Trophoblast cell (in vitro differentiated cells and primary cell): ENCODE measurements at regions not wholly inside any gene's neighbourhood (a gene's known extent, or its start where the extent isn't known, plus 50 kb on each side); places are given as distances from the start of the nearest gene placed in this dataset.

Source experiments
- DNase-seq, 2 donors: peaks; one replicate each; pipeline ENCODE4 v3.0.0-alpha.2; 2016
- H2AFZ ChIP-seq: 2 replicates; pipeline ENCODE4 v1.6.1; 2013; ENCODE audit warnings: low read length, moderate library complexity, mild to moderate bottlenecking; ENCODE audit not compliant: insufficient read depth, poor library complexity
- H2AK5ac ChIP-seq: 2 replicates; pipeline ENCODE4 v1.6.1; 2013; ENCODE audit warnings: mild to moderate bottlenecking, low read length
- H2BK120ac ChIP-seq: 2 replicates; pipeline ENCODE4 v1.6.1; 2013; ENCODE audit warnings: low read length, mild to moderate bottlenecking, moderate library complexity; ENCODE audit not compliant: insufficient read depth, poor library complexity
- H2BK12ac ChIP-seq: 2 replicates; pipeline ENCODE4 v1.6.1; 2013; ENCODE audit warnings: mild to moderate bottlenecking, low read length, moderate library complexity
- H2BK5ac ChIP-seq: 2 replicates; pipeline ENCODE4 v1.6.1; 2013; ENCODE audit warnings: low read length, low read depth, moderate library complexity, mild to moderate bottlenecking; ENCODE audit not compliant: poor library complexity
- H3K14ac ChIP-seq: 2 replicates; pipeline ENCODE4 v1.6.1; 2013; ENCODE audit warnings: mild to moderate bottlenecking, low read length
- H3K18ac ChIP-seq: 2 replicates; pipeline ENCODE4 v1.6.1; 2013; ENCODE audit warnings: mild to moderate bottlenecking, low read length
- H3K23ac ChIP-seq: 2 replicates; pipeline ENCODE4 v1.6.1; 2013; ENCODE audit warnings: low read length
- H3K27ac ChIP-seq: 2 replicates; pipeline ENCODE4 v1.5.1; 2013; ENCODE audit warnings: low read depth, mild to moderate bottlenecking, inconsistent platforms, low read length, moderate library complexity
- H3K27me3 ChIP-seq: 2 replicates; pipeline ENCODE4 v1.6.1; 2013; ENCODE audit warnings: inconsistent platforms, mild to moderate bottlenecking, low read length, moderate library complexity; ENCODE audit not compliant: insufficient read depth
- H3K36me3 ChIP-seq, 2 experiments: 1 replicate in 1 of 2; 2 replicates in 1 of 2; pipeline ENCODE4 v1.6.1; 2013; ENCODE audit warnings: low read length in 2 of 2, mild to moderate bottlenecking in 2 of 2, moderate library complexity in 1 of 2; ENCODE audit not compliant: insufficient read depth in 2 of 2, control insufficient read depth in 1 of 2
- H3K4ac ChIP-seq: 2 replicates; pipeline ENCODE4 v1.6.1; 2013; ENCODE audit warnings: low read depth, mild to moderate bottlenecking, low read length, moderate library complexity
- H3K4me1 ChIP-seq, 2 experiments: 1 replicate in 1 of 2; 2 replicates in 1 of 2; pipeline ENCODE4 v1.6.1; 2013; ENCODE audit warnings: low read length in 2 of 2, mild to moderate bottlenecking in 2 of 2, moderate library complexity in 1 of 2; ENCODE audit not compliant: insufficient read depth in 2 of 2, control insufficient read depth in 1 of 2
- H3K4me2 ChIP-seq: 2 replicates; pipeline ENCODE4 v1.6.1; 2013; ENCODE audit warnings: inconsistent platforms, mild to moderate bottlenecking, low read length, moderate library complexity
- H3K4me3 ChIP-seq: 2 replicates; pipeline ENCODE4 v1.5.1; 2013; ENCODE audit warnings: mild to moderate bottlenecking, low read depth, low read length, inconsistent platforms
- H3K79me1 ChIP-seq: one replicate; pipeline ENCODE4 v1.6.1; 2013; ENCODE audit warnings: low read length
- H3K79me2 ChIP-seq: 2 replicates; pipeline ENCODE4 v1.6.1; 2013; ENCODE audit warnings: low read length, mild to moderate bottlenecking; ENCODE audit not compliant: control insufficient read depth, insufficient read depth, poor library complexity
- H3K9ac ChIP-seq: 2 replicates; pipeline ENCODE4 v1.6.1; 2013; ENCODE audit warnings: mild to moderate bottlenecking, low read length
- H3K9me3 ChIP-seq: 2 replicates; pipeline ENCODE4 v1.6.1; 2013; ENCODE audit warnings: low read depth, mild to moderate bottlenecking, control low read depth, inconsistent platforms, low read length; ENCODE audit not compliant: insufficient read depth
- H4K12ac ChIP-seq: 2 replicates; pipeline ENCODE4 v1.6.1; 2013; ENCODE audit warnings: low read depth, mild to moderate bottlenecking, low read length, moderate library complexity
- H4K8ac ChIP-seq: 2 replicates; pipeline ENCODE4 v1.6.1; 2013; ENCODE audit warnings: low read depth, mild to moderate bottlenecking, low read length, moderate library complexity
- H4K91ac ChIP-seq: one replicate; pipeline ENCODE4 v1.6.1; 2013; ENCODE audit warnings: low read depth, mild to moderate bottlenecking, low read length, moderate library complexity
- WGBS: extraction: QIAGEN DNeasy Blood & Tissue Kit; methylation state at CpG from one replicate; pipeline ENCODE4 v1.1.7; 2013; ENCODE audit warnings: missing lambda C conversion rate; ENCODE audit not compliant: insufficient read length, insufficient coverage; ENCODE audit errors: extremely low coverage; 5-methylcytosine and 5-hydroxymethylcytosine counted together

- H4K8ac ChIP-seq, result no peak overlapping the region
- no peaks in the 10 kb centered on the region for H3K79me2 ChIP-seq
- no peak overlapping the region for H3K27ac ChIP-seq
- no peak overlapping the region for H2BK120ac ChIP-seq
- no peak overlapping the region for H4K91ac ChIP-seq
- no peak overlapping the region for H3K4ac ChIP-seq
- H2AFZ ChIP-seq, result no peak overlapping the region
- H3K9me3 ChIP-seq, result peaks cover 2% of the 10 kb centered on the region
- no peaks in the 10 kb centered on the region for H3K27me3 ChIP-seq
- H3K4me1 ChIP-seq, result peaks cover 0 to 2% of the 10 kb centered on the region in 2 experiments
- no peak overlapping the region for H4K12ac ChIP-seq
- no peaks in the 10 kb centered on the region for H3K36me3 ChIP-seq
- H3K4me2 ChIP-seq, result no peak overlapping the region
- no peak overlapping the region for H2BK12ac ChIP-seq
- no peak overlapping the region for H3K23ac ChIP-seq
- no peak overlapping the region for H3K9ac ChIP-seq
- no peak overlapping the region for H3K4me3 ChIP-seq
- no peaks in the 10 kb centered on the region for H3K79me1 ChIP-seq
- peak; percentile 69 to 76 for DNase-seq
- no peak overlapping the region for H2AK5ac ChIP-seq
- no peak overlapping the region for H3K18ac ChIP-seq
- no peak overlapping the region for H3K14ac ChIP-seq
- H2BK5ac ChIP-seq, result no peak overlapping the region
Observed at GRCh38 chr6:90431576-90431975, 134.9 kb upstream of the BACH2 start.

DNA sequence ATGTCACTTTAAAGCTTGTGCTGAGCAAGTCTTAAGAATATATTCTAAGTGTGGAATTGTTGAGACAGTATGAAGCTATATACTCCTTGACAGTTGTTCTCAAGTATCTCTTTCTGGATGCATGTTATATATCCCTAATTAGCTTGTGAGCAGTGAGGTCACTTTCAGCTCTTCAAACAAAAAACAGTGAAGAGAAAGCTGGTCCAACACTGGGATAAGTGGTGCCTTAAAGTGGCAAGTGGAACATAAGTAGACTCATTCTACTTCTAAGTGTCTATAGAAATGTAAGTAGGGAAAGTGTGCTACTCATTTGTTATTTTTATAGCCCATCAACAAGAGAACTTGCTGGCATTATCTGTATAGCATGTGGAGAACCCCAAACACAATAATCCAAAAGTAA is 133.1 kb upstream of the BACH2 start:
- Histone ChIP-seq H4K12ac (no peak overlapping the region), H3K4me2 (no peak overlapping the region), H2BK12ac (no peak overlapping the region), H3K23ac (no peak overlapping the region), H2AFZ (no peak overlapping the region), H3K18ac (no peak overlapping the region), H2AK5ac (no peak overlapping the region), H3K79me1 (no peaks in the 10 kb centered on the region), H3K4me1 (peaks cover 0 to 2% of the 10 kb centered on the region in 2 experiments), H3K27me3 (no peaks in the 10 kb centered on the region), H3K14ac (no peak overlapping the region), H2BK120ac (no peak overlapping the region), H3K4me3 (no peak overlapping the region), H4K8ac (no peak overlapping the region), H3K9me3 (peaks cover 2% of the 10 kb centered on the region), H3K36me3 (no peaks in the 10 kb centered on the region), H4K91ac (no peak overlapping the region), H3K9ac (no peak overlapping the region), H2BK5ac (no peak overlapping the region), H3K79me2 (no peaks in the 10 kb centered on the region), H3K27ac (no peak overlapping the region), H3K4ac (no peak overlapping the region)
- peak in 1 of 2 donors; percentile 17 for DNase-seq

GRCh38 chr6:90428514-90428913 is 131.9 kb upstream of the BACH2 start:
- Histone ChIP-seq H3K23ac (no peak overlapping the region), H4K91ac (no peak overlapping the region), H3K27me3 (no peaks in the 10 kb centered on the region), H3K36me3 (no peaks in the 10 kb centered on the region), H3K79me1 (no peaks in the 10 kb centered on the region), H3K27ac (no peak overlapping the region), H2AFZ (no peak overlapping the region), H3K4me3 (no peak overlapping the region), H3K4ac (no peak overlapping the region), H3K9ac (no peak overlapping the region), H3K4me1 (peaks cover 0 to 2% of the 10 kb centered on the region in 2 experiments), H3K14ac (no peak overlapping the region), H2BK5ac (no peak overlapping the region), H3K79me2 (no peaks in the 10 kb centered on the region), H3K18ac (no peak overlapping the region), H2BK12ac (no peak overlapping the region), H2BK120ac (no peak overlapping the region), H4K12ac (no peak overlapping the region), H3K9me3 (no peaks in the 10 kb centered on the region), H4K8ac (no peak overlapping the region), H3K4me2 (no peak overlapping the region), H2AK5ac (no peak overlapping the region)
- no CpG with 5 or more reads among the region's 1 CpG for WGBS
- peak; percentile 77 to 97 for DNase-seq

GRCh38 chr6:90425161-90425641 is 128.6 kb upstream of the BACH2 start:
- H4K91ac ChIP-seq, result no peak overlapping the region
- H2AFZ ChIP-seq, result no peak overlapping the region
- H3K9me3 ChIP-seq, result no peaks in the 10 kb centered on the region
- WGBS, result no CpG with 5 or more reads among the region's 5 CpGs
- no peaks in the 10 kb centered on the region for H3K27me3 ChIP-seq
- H2BK120ac ChIP-seq, result no peak overlapping the region
- H3K14ac ChIP-seq, result no peak overlapping the region
- no peaks in the 10 kb centered on the region for H3K4me1 ChIP-seq
- H3K27ac ChIP-seq, result no peak overlapping the region
- H2BK5ac ChIP-seq, result no peak overlapping the region
- no peak overlapping the region for H3K23ac ChIP-seq
- H3K4me2 ChIP-seq, result no peak overlapping the region
- H3K79me1 ChIP-seq, result no peaks in the 10 kb centered on the region
- no peak overlapping the region for H4K12ac ChIP-seq
- H4K8ac ChIP-seq, result no peak overlapping the region
- no peak overlapping the region for H3K18ac ChIP-seq
- no peaks in the 10 kb centered on the region for H3K36me3 ChIP-seq
- no peaks in the 10 kb centered on the region for H3K79me2 ChIP-seq
- no peak overlapping the region for H3K4ac ChIP-seq
- no peak overlapping the region for H3K4me3 ChIP-seq
- no peak overlapping the region for H2AK5ac ChIP-seq
- no peak overlapping the region for H2BK12ac ChIP-seq
- no peak for DNase-seq
- H3K9ac ChIP-seq, result no peak overlapping the region

DNA sequence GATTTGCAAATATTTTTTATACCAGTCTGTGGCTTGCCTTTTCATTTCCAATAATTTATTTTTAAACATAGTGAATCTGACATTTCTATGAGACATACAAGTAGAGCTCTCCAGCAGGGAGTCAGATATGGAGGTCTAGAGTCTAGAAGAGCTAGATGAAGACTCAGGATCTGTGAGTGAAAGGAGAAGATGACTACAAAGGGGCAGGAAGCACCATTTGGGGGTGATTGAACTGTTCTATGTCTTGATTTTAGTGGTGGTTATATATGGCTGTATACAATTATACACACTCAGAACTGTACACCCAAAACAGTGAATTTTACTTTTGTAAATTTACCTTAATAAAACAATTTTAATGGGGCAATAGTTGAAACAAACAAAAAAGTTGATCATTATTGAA is 127.9 kb upstream of the BACH2 start:
- H4K91ac ChIP-seq, result no peak overlapping the region
- H3K79me1 ChIP-seq, result no peaks in the 10 kb centered on the region
- H3K4me3 ChIP-seq, result no peak overlapping the region
- H3K9me3 ChIP-seq, result no peaks in the 10 kb centered on the region
- H3K4me2 ChIP-seq, result no peak overlapping the region
- H2AK5ac ChIP-seq, result no peak overlapping the region
- H3K79me2 ChIP-seq, result no peaks in the 10 kb centered on the region
- no peaks in the 10 kb centered on the region for H3K27me3 ChIP-seq
- DNase-seq, result no peak
- no peaks in the 10 kb centered on the region for H3K36me3 ChIP-seq
- H3K27ac ChIP-seq, result no peak overlapping the region
- H3K14ac ChIP-seq, result no peak overlapping the region
- H3K4me1 ChIP-seq, result no peaks in the 10 kb centered on the region
- no peak overlapping the region for H2BK12ac ChIP-seq
- H3K9ac ChIP-seq, result no peak overlapping the region
- no peak overlapping the region for H3K18ac ChIP-seq
- no peak overlapping the region for H4K8ac ChIP-seq
- no peak overlapping the region for H2BK120ac ChIP-seq
- H2BK5ac ChIP-seq, result no peak overlapping the region
- H3K23ac ChIP-seq, result no peak overlapping the region
- H4K12ac ChIP-seq, result no peak overlapping the region
- no peak overlapping the region for H2AFZ ChIP-seq
- H3K4ac ChIP-seq, result no peak overlapping the region
